ENCODE measurements at regions not wholly inside any gene's neighbourhood (a gene's known extent, or its start where the extent isn't known, plus 50 kb on each side); places are given as distances from the start of the nearest gene placed in this dataset.

DNA sequence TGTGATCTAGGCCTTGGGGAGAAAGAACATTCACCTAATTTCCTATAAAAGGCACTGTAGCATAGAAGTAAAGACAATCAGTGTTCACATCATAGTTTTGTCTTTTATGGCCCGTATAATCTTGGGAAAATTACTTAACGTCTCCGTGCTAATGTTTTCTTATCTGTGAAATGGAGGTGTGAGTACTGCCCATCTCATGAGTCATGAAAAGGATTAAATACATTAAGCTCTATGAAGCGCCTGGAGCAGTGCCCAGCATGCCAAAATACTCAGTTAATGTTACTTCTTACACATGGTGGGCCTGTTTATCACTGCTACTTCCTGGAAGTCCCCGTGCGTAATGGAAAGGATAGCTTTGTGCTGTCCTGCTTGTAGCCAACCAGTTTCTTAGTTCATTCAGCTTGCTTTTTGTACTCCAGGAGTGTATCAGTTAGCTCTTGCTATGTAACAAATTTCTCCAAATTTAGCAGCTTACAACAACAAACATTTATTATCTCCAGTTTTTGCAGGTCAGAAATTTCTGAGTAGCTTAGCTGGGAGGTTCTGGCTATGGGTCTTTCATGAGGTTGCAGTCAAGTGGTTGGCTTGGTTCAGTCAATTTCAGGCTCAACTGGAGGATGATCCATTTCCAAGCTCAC, 103.6 kb upstream of the BMP2 start:
- H3F3A ChIP-seq (ENCODE audit: insufficient read depth) = no peaks in the 10 kb centered on the region
- TF ChIP-seq, protein P1, sequence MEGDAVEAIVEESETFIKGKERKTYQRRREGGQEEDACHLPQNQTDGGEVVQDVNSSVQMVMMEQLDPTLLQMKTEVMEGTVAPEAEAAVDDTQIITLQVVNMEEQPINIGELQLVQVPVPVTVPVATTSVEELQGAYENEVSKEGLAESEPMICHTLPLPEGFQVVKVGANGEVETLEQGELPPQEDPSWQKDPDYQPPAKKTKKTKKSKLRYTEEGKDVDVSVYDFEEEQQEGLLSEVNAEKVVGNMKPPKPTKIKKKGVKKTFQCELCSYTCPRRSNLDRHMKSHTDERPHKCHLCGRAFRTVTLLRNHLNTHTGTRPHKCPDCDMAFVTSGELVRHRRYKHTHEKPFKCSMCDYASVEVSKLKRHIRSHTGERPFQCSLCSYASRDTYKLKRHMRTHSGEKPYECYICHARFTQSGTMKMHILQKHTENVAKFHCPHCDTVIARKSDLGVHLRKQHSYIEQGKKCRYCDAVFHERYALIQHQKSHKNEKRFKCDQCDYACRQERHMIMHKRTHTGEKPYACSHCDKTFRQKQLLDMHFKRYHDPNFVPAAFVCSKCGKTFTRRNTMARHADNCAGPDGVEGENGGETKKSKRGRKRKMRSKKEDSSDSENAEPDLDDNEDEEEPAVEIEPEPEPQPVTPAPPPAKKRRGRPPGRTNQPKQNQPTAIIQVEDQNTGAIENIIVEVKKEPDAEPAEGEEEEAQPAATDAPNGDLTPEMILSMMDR (IDR thresholded peaks at IDR 0.05; ENCODE audit: insufficient read depth, low read length, poor library complexity, severe bottlenecking) = no peak
- no peak for TF ChIP-seq EZH2phosphoT487 (conservative IDR thresholded peaks at IDR 0.05; ENCODE audit: low read length)
- H3K36me3 ChIP-seq (ENCODE audit: low read length) = no peaks in the 10 kb centered on the region
- no peak overlapping the region for H3K27ac ChIP-seq (ENCODE audit: low read depth, low read length)
- H4K20me1 ChIP-seq (ENCODE audit: low read depth, low read length) = no peaks in the 10 kb centered on the region
- H3K27me3 ChIP-seq (ENCODE audit: low read length) = no peaks in the 10 kb centered on the region
- no peak overlapping the region for H2AFZ ChIP-seq (ENCODE audit: low read depth, low read length, severe bottlenecking)
- no peaks in the 10 kb centered on the region for H3K9me3 ChIP-seq (ENCODE audit: insufficient read depth, low read length)
- H3K4me2 ChIP-seq (ENCODE audit: low read depth, low read length, poor library complexity, severe bottlenecking) = no peak overlapping the region
- H3K4me3 ChIP-seq (ENCODE audit: insufficient read depth, low read length, poor library complexity, severe bottlenecking) = no peak overlapping the region
- no peaks in the 10 kb centered on the region for H3K9me2 ChIP-seq (replicated peaks; ENCODE audit: insufficient read depth, low read length)
- no peak overlapping the region for H3K9ac ChIP-seq (ENCODE audit: low read length)
- no peaks in the 10 kb centered on the region for H3K79me2 ChIP-seq (ENCODE audit: insufficient read depth, low read length)

DNA sequence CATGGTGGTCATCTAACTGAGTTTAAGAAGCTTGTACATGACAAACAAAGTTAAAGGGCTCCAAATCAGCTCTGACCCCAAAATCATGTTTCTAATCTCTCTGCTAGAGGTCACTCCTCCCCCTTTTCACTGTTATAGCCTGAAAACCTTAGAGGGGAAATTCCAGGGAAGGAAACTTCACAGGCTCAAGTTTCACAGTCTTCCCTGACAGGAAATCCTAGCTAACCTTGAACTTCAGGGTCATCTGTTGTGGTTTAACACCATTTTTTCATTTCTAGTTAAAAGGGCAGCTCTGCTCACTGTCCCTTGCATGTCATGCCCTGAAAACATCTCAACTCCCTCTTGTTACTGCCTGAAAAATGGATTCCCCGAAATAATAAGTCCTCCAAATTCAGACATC, 104.4 kb upstream of the BMP2 start:
- Histone ChIP-seq H3K9me3 (ENCODE audit: insufficient read depth, low read length) (no peaks in the 10 kb centered on the region), H4K20me1 (ENCODE audit: low read depth, low read length) (no peaks in the 10 kb centered on the region), H3F3A (ENCODE audit: insufficient read depth) (no peaks in the 10 kb centered on the region), H3K36me3 (ENCODE audit: low read length) (no peaks in the 10 kb centered on the region), H3K4me2 (ENCODE audit: low read depth, low read length, poor library complexity, severe bottlenecking) (no peak overlapping the region), H2AFZ (ENCODE audit: low read depth, low read length, severe bottlenecking) (no peak overlapping the region), H3K27ac (ENCODE audit: low read depth, low read length) (no peak overlapping the region), H3K9ac (ENCODE audit: low read length) (no peak overlapping the region), H3K27me3 (ENCODE audit: low read length) (no peaks in the 10 kb centered on the region), H3K4me3 (ENCODE audit: insufficient read depth, low read length, poor library complexity, severe bottlenecking) (no peak overlapping the region), H3K79me2 (ENCODE audit: insufficient read depth, low read length) (no peaks in the 10 kb centered on the region), H3K9me2 (replicated peaks; ENCODE audit: insufficient read depth, low read length) (no peaks in the 10 kb centered on the region)
- TF ChIP-seq EZH2phosphoT487 (conservative IDR thresholded peaks at IDR 0.05; ENCODE audit: low read length) = no peak
- TF ChIP-seq, protein P1 (IDR thresholded peaks at IDR 0.05; ENCODE audit: insufficient read depth, low read length, poor library complexity, severe bottlenecking) = no peak

GRCh38 chr20:6662309-6662708, 105.2 kb upstream of the BMP2 start:
- Histone ChIP-seq H4K20me1 (ENCODE audit: low read depth, low read length) (no peaks in the 10 kb centered on the region), H3K4me3 (ENCODE audit: insufficient read depth, low read length, poor library complexity, severe bottlenecking) (no peak overlapping the region), H3K27ac (ENCODE audit: low read depth, low read length) (no peak overlapping the region), H3K9ac (ENCODE audit: low read length) (no peak overlapping the region), H3K79me2 (ENCODE audit: insufficient read depth, low read length) (no peaks in the 10 kb centered on the region), H3K36me3 (ENCODE audit: low read length) (no peaks in the 10 kb centered on the region), H3K27me3 (ENCODE audit: low read length) (no peaks in the 10 kb centered on the region), H3K4me2 (ENCODE audit: low read depth, low read length, poor library complexity, severe bottlenecking) (no peak overlapping the region), H3K9me3 (ENCODE audit: insufficient read depth, low read length) (no peaks in the 10 kb centered on the region), H2AFZ (ENCODE audit: low read depth, low read length, severe bottlenecking) (no peak overlapping the region), H3F3A (ENCODE audit: insufficient read depth) (no peaks in the 10 kb centered on the region), H3K9me2 (replicated peaks; ENCODE audit: insufficient read depth, low read length) (no peaks in the 10 kb centered on the region)
- TF ChIP-seq EZH2phosphoT487 (conservative IDR thresholded peaks at IDR 0.05; ENCODE audit: low read length) = no peak
- TF ChIP-seq, protein P1 (IDR thresholded peaks at IDR 0.05; ENCODE audit: insufficient read depth, low read length, poor library complexity, severe bottlenecking) = no peak

All from SU-DHL-6 (cell line).